Endothelial cell of umbilical vein (primary cell): ENCODE measurements at regions not wholly inside any gene's neighbourhood (a gene's known extent, or its start where the extent isn't known, plus 50 kb on each side); places are given as distances from the start of the nearest gene placed in this dataset.
"Not testable (repeated sequence)": the region's sequence is repeated elsewhere in the genome, so short reads cannot be mapped to it uniquely, and the experiment has no call there.

Source experiments
- BruUV-seq: library from RNA; stranded (reverse); fragments of 400-500 nt; replicated peaks from 2 replicates; lab custom pipeline; 2021; lab: Mats Ljungman, UMichigan
- CTCF ChIA-PET: fragments of 300-600, 350-600 bp; sonication (Branson Sonifier 250); formaldehyde crosslinking; loops from one replicate; lab custom pipeline; 2021; ENCODE audit warnings: antibody characterized with exemption, inconsistent platforms; lab: Charles Lee
- POLR2A ChIA-PET: fragments of 300-600, 350-600 bp; sonication (Branson Sonifier 250); formaldehyde crosslinking; loops from one replicate; lab custom pipeline; 2021; ENCODE audit warnings: antibody characterized with exemption, inconsistent platforms; lab: Charles Lee
- DNase-seq: peaks from one replicate; pipeline ENCODE4 v3.0.0-alpha.2; 2011; ENCODE audit warnings: low read depth, low spot score
- FAIRE-seq: peaks from 2 replicates; lab custom pipeline; 2011; peaks lifted over from hg19 to GRCh38; lab: Jason Lieb, UNC
- H2AFZ ChIP-seq: 2 replicates; pipeline ENCODE4 v1.6.0; 2012; ENCODE audit warnings: low read depth, low read length, control low read depth, inconsistent platforms
- H3K27ac ChIP-seq: 2 replicates; pipeline ENCODE4 v1.5.1; 2011; ENCODE audit warnings: low read depth, mild to moderate bottlenecking, control low read depth, low read length, moderate library complexity; ENCODE audit not compliant: insufficient read depth
- H3K27me3 ChIP-seq, 2 experiments: 2 replicates each; pipeline versions ENCODE4 v1.6.0 to v1.6.1; 2011; ENCODE audit warnings: low read length in 2 of 2, mixed read lengths in 1 of 2; ENCODE audit not compliant: control insufficient read depth in 2 of 2, insufficient read depth in 2 of 2
- H3K36me3 ChIP-seq, 2 experiments: 2 replicates in 1 of 2; 3 replicates in 1 of 2; pipeline ENCODE4 v1.5.1; 2011; ENCODE audit warnings: low read length in 2 of 2, mild to moderate bottlenecking in 1 of 2, moderate library complexity in 1 of 2; ENCODE audit not compliant: control insufficient read depth in 2 of 2, insufficient read depth in 2 of 2; ENCODE audit errors: extremely low read depth in 1 of 2
- H3K4me1 ChIP-seq: 3 replicates; pipeline ENCODE4 v1.5.1; 2011; ENCODE audit warnings: mild to moderate bottlenecking, low read length; ENCODE audit not compliant: control insufficient read depth, insufficient read depth; ENCODE audit errors: extremely low read depth
- H3K4me2 ChIP-seq: 2 replicates; pipeline ENCODE4 v1.6.1; 2011; ENCODE audit warnings: low read length, control low read depth, mixed read lengths; ENCODE audit not compliant: insufficient read depth
- H3K4me3 ChIP-seq, 3 experiments: fragments of 200-600 bp in 1 of 3; sonication (generic), shearing (Covaris generic) in 1 of 3; replicated peaks in 1 of 3; 2 replicates each; pipeline ENCODE4 v1.5.1; 2011 to 2016; ENCODE audit warnings: control low read depth in 3 of 3, low read length in 3 of 3, mild to moderate bottlenecking in 2 of 3, inconsistent platforms in 1 of 3, low read depth in 1 of 3, moderate library complexity in 1 of 3; ENCODE audit not compliant: insufficient read depth in 1 of 3
- H3K79me2 ChIP-seq: 2 replicates; pipeline ENCODE4 v1.6.0; 2012; ENCODE audit warnings: low read length, inconsistent platforms; ENCODE audit not compliant: control insufficient read depth, insufficient read depth
- H3K9ac ChIP-seq: replicated peaks from 2 replicates; pipeline ENCODE3; 2011; ENCODE audit warnings: low read length, control low read depth; ENCODE audit not compliant: insufficient read depth; ENCODE audit errors: extremely low read depth
- H3K9me1 ChIP-seq: replicated peaks from 3 replicates; pipeline ENCODE4 v1.6.0; 2011; ENCODE audit warnings: mild to moderate bottlenecking, low read length; ENCODE audit not compliant: control insufficient read depth, insufficient read depth; ENCODE audit errors: extremely low read depth
- H3K9me3 ChIP-seq: replicated peaks from 2 replicates; pipeline ENCODE4 v1.5.1; 2012; ENCODE audit warnings: low read length, inconsistent platforms; ENCODE audit not compliant: control insufficient read depth, insufficient read depth
- H4K20me1 ChIP-seq: replicated peaks from 2 replicates; pipeline ENCODE3; 2011; ENCODE audit warnings: mild to moderate bottlenecking, low read length; ENCODE audit not compliant: control insufficient read depth, insufficient read depth; ENCODE audit errors: extremely low read depth
- dilution Hi-C: fragments of 300-500 bp; cut with MboI; formaldehyde crosslinking; loops from one replicate; pipeline ENCODE4 v1.15.0; 2019; ENCODE audit warnings: low sequenced_read_pairs; ENCODE audit not compliant: extremely low pct_ligation_motif_present
- intact Hi-C: fragments of 100-400 bp; cut with micrococcal nuclease; formaldehyde crosslinking; loops from one replicate; pipeline ENCODE4 v1.10.0; 2022

DNA sequence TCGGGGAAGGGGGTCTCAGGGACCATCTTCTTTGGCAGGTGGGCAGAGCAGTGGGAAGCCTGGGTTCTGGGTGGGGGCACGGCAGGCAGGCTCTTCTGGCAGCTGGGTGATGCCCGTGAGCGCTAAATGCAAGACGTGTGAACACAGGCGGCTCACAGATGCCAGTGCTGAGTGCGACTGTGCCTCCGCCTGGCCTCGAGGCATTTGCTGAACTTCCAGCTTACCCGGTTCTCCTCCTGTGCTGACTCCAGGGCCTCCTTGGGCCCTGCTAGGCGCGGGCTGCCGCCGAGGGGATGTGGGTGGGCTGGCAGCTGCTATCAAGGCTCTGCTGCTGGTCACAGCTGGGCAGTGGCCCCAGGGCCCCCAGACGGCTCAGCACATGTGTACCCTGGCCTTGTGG, 3947.8 kb upstream of the TPTE start:
- H3K9me3 ChIP-seq, BruUV-seq, H4K20me1 ChIP-seq, H3K36me3 ChIP-seq, POLR2A ChIA-PET, H2AFZ ChIP-seq, CTCF ChIA-PET, H3K27me3 ChIP-seq, H3K9me1 ChIP-seq, DNase-seq, H3K4me1 ChIP-seq, FAIRE-seq, H3K9ac ChIP-seq, dilution Hi-C loops, H3K4me3 ChIP-seq, H3K4me2 ChIP-seq, H3K27ac ChIP-seq, H3K79me2 ChIP-seq, intact Hi-C loops: not testable (repeated sequence)

DNA sequence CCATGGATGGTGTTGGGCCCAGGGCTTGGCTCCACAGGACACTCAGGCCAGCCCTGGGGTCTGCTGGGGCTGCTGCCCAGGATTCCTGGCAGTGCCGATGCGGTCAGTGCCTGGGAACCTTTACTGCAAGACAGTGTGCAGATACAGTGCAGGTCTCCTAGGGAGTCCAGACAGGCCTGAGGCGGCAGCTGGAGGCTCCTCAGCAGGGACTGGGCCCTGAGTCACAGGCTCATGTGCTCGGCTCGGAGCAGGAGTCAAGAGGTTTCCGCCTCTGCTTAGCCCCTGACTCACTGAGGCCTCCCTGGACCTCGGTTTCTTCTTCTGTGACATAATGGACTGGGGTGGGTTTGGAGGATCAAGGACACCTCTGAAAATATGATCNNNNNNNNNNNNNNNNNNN, 3941.6 kb upstream of the TPTE start:
- H2AFZ ChIP-seq, H3K9me1 ChIP-seq, CTCF ChIA-PET, H3K4me2 ChIP-seq, dilution Hi-C loops, intact Hi-C loops, H3K36me3 ChIP-seq, DNase-seq, H4K20me1 ChIP-seq, POLR2A ChIA-PET, H3K4me3 ChIP-seq, H3K9me3 ChIP-seq, H3K9ac ChIP-seq, BruUV-seq, H3K27me3 ChIP-seq, H3K79me2 ChIP-seq, FAIRE-seq, H3K27ac ChIP-seq, H3K4me1 ChIP-seq: not testable (repeated sequence)
